ENCODE measurements at regions not wholly inside any gene's neighbourhood (a gene's known extent, or its start where the extent isn't known, plus 50 kb on each side); places are given as distances from the start of the nearest gene placed in this dataset.

DNA sequence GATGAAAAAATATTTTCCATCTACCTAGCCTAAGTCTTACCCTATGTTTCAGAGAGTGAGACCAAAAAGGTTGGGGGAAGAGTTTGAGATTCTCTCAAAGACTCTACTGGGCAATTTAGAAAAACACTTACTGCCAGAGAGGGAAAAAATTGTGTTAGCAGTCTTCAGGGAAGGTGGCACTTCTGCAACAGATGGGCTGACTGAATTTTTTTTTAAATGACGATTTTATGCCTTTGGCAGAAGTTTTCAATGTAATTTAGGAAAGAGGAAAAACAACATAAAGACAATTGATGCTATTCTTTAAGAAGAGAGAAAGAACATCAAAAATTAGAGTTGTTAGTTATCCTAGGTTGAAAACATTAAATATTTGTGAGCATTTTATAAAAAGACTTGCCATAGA, 1894.5 kb upstream of the PIK3C3 start:
- no peaks in the 10 kb centered on the region for H3K79me2 ChIP-seq (ENCODE audit: control insufficient read depth, insufficient read depth, low read length)
- no peaks in the 10 kb centered on the region for H3K36me3 ChIP-seq (ENCODE audit: control insufficient read depth in 2 of 2, insufficient read depth in 2 of 2, low read length in 1 of 2)
- ChIA-PET RAD21 (ENCODE audit: unreplicated experiment) (no interaction called here), SMC1A (ENCODE audit: uncharacterized antibody, unreplicated experiment) (no interaction called here), POLR2A (no interaction called here), CTCF (no interaction called here)
- BruUV-seq (replicated peaks) = no TSS peak
- H3K9ac ChIP-seq (ENCODE audit: control insufficient read depth, insufficient read depth, low read length) = no peak overlapping the region
- intact Hi-C loops (cut with micrococcal nuclease; ENCODE audit: unreplicated experiment) (no loop called here), in situ Hi-C loops (cut with MboI) (no loop called here)
- no peak overlapping the region for H3K27ac ChIP-seq (ENCODE audit: control insufficient read depth, insufficient read depth)
- H3K4me2 ChIP-seq (ENCODE audit: control insufficient read depth, insufficient read depth) = no peak overlapping the region
- no peaks in the 10 kb centered on the region for H3K4me1 ChIP-seq (ENCODE audit: control insufficient read depth, insufficient read depth, low read length)
- no peaks in the 10 kb centered on the region; the same call in 1 of the 2 replicates for H4K20me1 ChIP-seq (ENCODE audit: control insufficient read depth, insufficient read depth)
- no peak overlapping the region for H2AFZ ChIP-seq (ENCODE audit: control insufficient read depth, low read depth, low read length)
- 6% methylated on average over 1 of the region's 1 CpG for WGBS (ENCODE audit: insufficient coverage, insufficient replicate concordance, low lambda C conversion rate, missing lambda C conversion rate)
- no peaks in the 10 kb centered on the region for H3K9me3 ChIP-seq (replicated peaks; ENCODE audit: control insufficient read depth, insufficient read depth, low read length)
- no peak overlapping the region for H3K4me3 ChIP-seq
- TF ChIP-seq FOXM1 (IDR thresholded peaks at IDR 0.05; ENCODE audit: low read depth, low read length) (no peak), ZNF384 (IDR thresholded peaks at IDR 0.05; ENCODE audit: borderline replicate concordance, low read depth, low read length) (no peak), BCL11A (IDR thresholded peaks at IDR 0.05; ENCODE audit: low read depth, low read length) (no peak)
- TF ChIP-seq, protein P1, sequence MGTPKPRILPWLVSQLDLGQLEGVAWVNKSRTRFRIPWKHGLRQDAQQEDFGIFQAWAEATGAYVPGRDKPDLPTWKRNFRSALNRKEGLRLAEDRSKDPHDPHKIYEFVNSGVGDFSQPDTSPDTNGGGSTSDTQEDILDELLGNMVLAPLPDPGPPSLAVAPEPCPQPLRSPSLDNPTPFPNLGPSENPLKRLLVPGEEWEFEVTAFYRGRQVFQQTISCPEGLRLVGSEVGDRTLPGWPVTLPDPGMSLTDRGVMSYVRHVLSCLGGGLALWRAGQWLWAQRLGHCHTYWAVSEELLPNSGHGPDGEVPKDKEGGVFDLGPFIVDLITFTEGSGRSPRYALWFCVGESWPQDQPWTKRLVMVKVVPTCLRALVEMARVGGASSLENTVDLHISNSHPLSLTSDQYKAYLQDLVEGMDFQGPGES (IDR thresholded peaks at IDR 0.05) = no peak
- TF ChIP-seq, protein P2, sequence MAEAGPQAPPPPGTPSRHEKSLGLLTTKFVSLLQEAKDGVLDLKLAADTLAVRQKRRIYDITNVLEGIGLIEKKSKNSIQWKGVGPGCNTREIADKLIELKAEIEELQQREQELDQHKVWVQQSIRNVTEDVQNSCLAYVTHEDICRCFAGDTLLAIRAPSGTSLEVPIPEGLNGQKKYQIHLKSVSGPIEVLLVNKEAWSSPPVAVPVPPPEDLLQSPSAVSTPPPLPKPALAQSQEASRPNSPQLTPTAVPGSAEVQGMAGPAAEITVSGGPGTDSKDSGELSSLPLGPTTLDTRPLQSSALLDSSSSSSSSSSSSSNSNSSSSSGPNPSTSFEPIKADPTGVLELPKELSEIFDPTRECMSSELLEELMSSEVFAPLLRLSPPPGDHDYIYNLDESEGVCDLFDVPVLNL (IDR thresholded peaks at IDR 0.05; ENCODE audit: low read depth, low read length) = no peak
- TF ChIP-seq, protein P3, sequence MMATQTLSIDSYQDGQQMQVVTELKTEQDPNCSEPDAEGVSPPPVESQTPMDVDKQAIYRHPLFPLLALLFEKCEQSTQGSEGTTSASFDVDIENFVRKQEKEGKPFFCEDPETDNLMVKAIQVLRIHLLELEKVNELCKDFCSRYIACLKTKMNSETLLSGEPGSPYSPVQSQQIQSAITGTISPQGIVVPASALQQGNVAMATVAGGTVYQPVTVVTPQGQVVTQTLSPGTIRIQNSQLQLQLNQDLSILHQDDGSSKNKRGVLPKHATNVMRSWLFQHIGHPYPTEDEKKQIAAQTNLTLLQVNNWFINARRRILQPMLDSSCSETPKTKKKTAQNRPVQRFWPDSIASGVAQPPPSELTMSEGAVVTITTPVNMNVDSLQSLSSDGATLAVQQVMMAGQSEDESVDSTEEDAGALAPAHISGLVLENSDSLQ (IDR thresholded peaks at IDR 0.05) = no peak
- no peaks in the 10 kb centered on the region for H3K27me3 ChIP-seq (replicated peaks in 1 of 2; ENCODE audit: control insufficient read depth in 2 of 2, insufficient read depth in 2 of 2, low read length in 1 of 2)
- ATAC-seq (no peak), FAIRE-seq (no peak), DNase-seq (ENCODE audit: low read depth, low spot score) (no peak)

All from GM12878 (cell line).